ENCODE measurements at regions not wholly inside any gene's neighbourhood (a gene's known extent, or its start where the extent isn't known, plus 50 kb on each side); places are given as distances from the start of the nearest gene placed in this dataset.
"Not testable (repeated sequence)": the region's sequence is repeated elsewhere in the genome, so short reads cannot be mapped to it uniquely, and the experiment has no call there.

GRCh38 chr5:126056851-126057622 is 366.2 kb upstream of the GRAMD2B start:
- Histone ChIP-seq H3K4me1 (no peaks in the 10 kb centered on the region), H3K27ac (no peak overlapping the region), H3K36me3 (no peaks in the 10 kb centered on the region), H3K4me3 (no peak overlapping the region), H3K27me3 (no peaks in the 10 kb centered on the region), H3K9me3 (no peaks in the 10 kb centered on the region)
- intact Hi-C loops (cut with DNase I; ENCODE audit: low total_unique reads) (no loop called here), in situ Hi-C loops (cut with MboI; ENCODE audit: low sequenced_read_pairs in 4 of 4) (no loop called here)
- ATAC-seq (no peak), DNase-seq (no peak)
- TF ChIP-seq CTCF (IDR thresholded peaks at IDR 0.05 in 4 of 5, conservative IDR thresholded peaks at IDR 0.05 in 1 of 5) (no peak), POLR2A (IDR thresholded peaks at IDR 0.05) (no peak)

GRCh38 chr5:126058392-126058791 is 364.8 kb upstream of the GRAMD2B start:
- H3K4me3 ChIP-seq; H3K36me3 ChIP-seq; ATAC-seq; H3K9me3 ChIP-seq; H3K4me1 ChIP-seq; H3K27me3 ChIP-seq; DNase-seq; H3K27ac ChIP-seq; intact Hi-C loops (cut with DNase I; ENCODE audit: low total_unique reads); in situ Hi-C loops (cut with MboI; ENCODE audit: low sequenced_read_pairs in 4 of 4): not testable (repeated sequence)

- Histone ChIP-seq H3K4me3 (no peak overlapping the region), H3K4me1 (no peaks in the 10 kb centered on the region), H3K27me3 (no peaks in the 10 kb centered on the region), H3K27ac (no peak overlapping the region), H3K36me3 (no peaks in the 10 kb centered on the region), H3K9me3 (no peaks in the 10 kb centered on the region)
- intact Hi-C loops (cut with DNase I; ENCODE audit: low total_unique reads) (no loop called here), in situ Hi-C loops (cut with MboI; ENCODE audit: low sequenced_read_pairs in 4 of 4) (no loop called here)
- TF ChIP-seq CTCF (IDR thresholded peaks at IDR 0.05 in 4 of 5, conservative IDR thresholded peaks at IDR 0.05 in 1 of 5): no peak
- TF ChIP-seq POLR2A (IDR thresholded peaks at IDR 0.05): no peak
- DNase-seq (no peak), ATAC-seq (no peak)
Measured at GRCh38 chr5:126062398-126063221, 360.6 kb upstream of the GRAMD2B start.

- in situ Hi-C loops (cut with MboI; ENCODE audit: low sequenced_read_pairs in 4 of 4): no loop called here
- intact Hi-C loops (cut with DNase I; ENCODE audit: low total_unique reads): no loop called here
- Histone ChIP-seq H3K4me3 (no peak overlapping the region), H3K9me3 (no peaks in the 10 kb centered on the region), H3K27me3 (no peaks in the 10 kb centered on the region), H3K4me1 (no peaks in the 10 kb centered on the region), H3K36me3 (no peaks in the 10 kb centered on the region), H3K27ac (no peak overlapping the region)
- ATAC-seq (no peak), DNase-seq (no peak)
- TF ChIP-seq CTCF (IDR thresholded peaks at IDR 0.05 in 4 of 5, conservative IDR thresholded peaks at IDR 0.05 in 1 of 5) (no peak), POLR2A (IDR thresholded peaks at IDR 0.05) (no peak)
Measured at GRCh38 chr5:126065061-126065460, 358.1 kb upstream of the GRAMD2B start.

GRCh38 chr5:126066836-126067235 is 356.4 kb upstream of the GRAMD2B start:
- Histone ChIP-seq H3K9me3 (no peaks in the 10 kb centered on the region), H3K36me3 (no peaks in the 10 kb centered on the region), H3K27ac (no peak overlapping the region), H3K4me3 (no peak overlapping the region), H3K27me3 (no peaks in the 10 kb centered on the region), H3K4me1 (no peaks in the 10 kb centered on the region)
- ATAC-seq (no peak), DNase-seq (no peak)
- TF ChIP-seq POLR2A (IDR thresholded peaks at IDR 0.05) (no peak), CTCF (IDR thresholded peaks at IDR 0.05 in 4 of 5, conservative IDR thresholded peaks at IDR 0.05 in 1 of 5) (no peak)
- intact Hi-C loops (cut with DNase I; ENCODE audit: low total_unique reads): no loop called here
- in situ Hi-C loops (cut with MboI; ENCODE audit: low sequenced_read_pairs in 4 of 4): no loop called here

Data from gastrocnemius medialis (tissue), 4 donors.